ENCODE measurements at regions not wholly inside any gene's neighbourhood (a gene's known extent, or its start where the extent isn't known, plus 50 kb on each side); places are given as distances from the start of the nearest gene placed in this dataset.

- intact Hi-C loops (cut with DNase I), result no loop called here
- no peak for DNase-seq
- H3K27ac ChIP-seq, result no peak overlapping the region
- no peaks in the 10 kb centered on the region for H3K4me1 ChIP-seq
- H3K27me3 ChIP-seq (ENCODE audit: low read depth), result no peaks in the 10 kb centered on the region
- H3K36me3 ChIP-seq, result no peaks in the 10 kb centered on the region
- H3K9me3 ChIP-seq, result no peaks in the 10 kb centered on the region
- no peak overlapping the region for H3K4me3 ChIP-seq
- no peak for TF ChIP-seq CTCF (IDR thresholded peaks at IDR 0.05)
- no peak for ATAC-seq
Measured at GRCh38 chr4:11715753-11716521, 287.2 kb upstream of the HS3ST1 start.

DNA sequence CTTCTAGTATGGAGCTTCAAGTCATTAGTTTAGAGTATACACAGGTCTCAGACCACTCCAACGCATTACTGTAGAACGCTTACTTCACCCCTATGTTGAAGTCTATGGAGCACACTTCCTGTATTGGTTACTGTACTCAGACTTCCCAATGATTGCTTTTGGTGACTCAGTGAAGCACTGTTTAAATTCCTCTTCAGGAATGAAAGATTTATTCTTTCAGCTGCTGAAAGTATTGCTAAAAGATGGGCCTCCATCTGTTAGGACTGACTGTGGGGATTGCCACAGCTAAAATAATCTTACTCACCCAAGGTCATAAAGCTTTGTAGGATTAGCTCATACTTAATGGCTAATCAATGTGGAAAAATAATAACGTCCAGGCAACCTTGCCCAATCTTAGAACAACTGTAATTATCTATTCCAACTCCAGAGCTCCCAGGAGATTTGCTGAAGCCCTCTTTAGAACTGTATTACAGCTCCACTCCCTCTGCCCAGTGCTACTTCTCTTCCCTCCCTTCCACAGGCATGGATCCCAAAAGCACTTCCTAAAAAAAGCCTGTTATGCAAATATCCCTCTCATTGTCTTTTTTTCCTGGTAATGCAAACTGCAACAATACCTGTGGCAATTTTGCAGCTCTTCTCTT, 281.9 kb upstream of the HS3ST1 start:
- DNase-seq (no peak), ATAC-seq (no peak)
- H3K36me3 ChIP-seq, result no peaks in the 10 kb centered on the region
- H3K4me3 ChIP-seq, result no peak overlapping the region
- H3K27me3 ChIP-seq (ENCODE audit: low read depth), result no peaks in the 10 kb centered on the region
- intact Hi-C loops (cut with DNase I), result no loop called here
- H3K27ac ChIP-seq, result no peak overlapping the region
- H3K4me1 ChIP-seq, result no peaks in the 10 kb centered on the region
- no peak for TF ChIP-seq CTCF (IDR thresholded peaks at IDR 0.05)
- no peaks in the 10 kb centered on the region for H3K9me3 ChIP-seq

- no peaks in the 10 kb centered on the region for H3K9me3 ChIP-seq
- ATAC-seq (no peak), DNase-seq (no peak)
- no peaks in the 10 kb centered on the region for H3K36me3 ChIP-seq
- no peak overlapping the region for H3K27ac ChIP-seq
- H3K4me3 ChIP-seq, result no peak overlapping the region
- H3K27me3 ChIP-seq (ENCODE audit: low read depth), result no peaks in the 10 kb centered on the region
- no peak for TF ChIP-seq CTCF (IDR thresholded peaks at IDR 0.05)
- intact Hi-C loops (cut with DNase I), result no loop called here
- no peaks in the 10 kb centered on the region for H3K4me1 ChIP-seq
Measured at GRCh38 chr4:11704186-11704830, 275.6 kb upstream of the HS3ST1 start.

GRCh38 chr4:11702886-11703557, 274.3 kb upstream of the HS3ST1 start:
- H3K36me3 ChIP-seq, result no peaks in the 10 kb centered on the region
- TF ChIP-seq CTCF (IDR thresholded peaks at IDR 0.05), result no peak
- H3K4me3 ChIP-seq, result no peak overlapping the region
- ATAC-seq, result no peak
- H3K9me3 ChIP-seq, result no peaks in the 10 kb centered on the region
- intact Hi-C loops (cut with DNase I), result no loop called here
- no peak for DNase-seq
- no peaks in the 10 kb centered on the region for H3K27me3 ChIP-seq (ENCODE audit: low read depth)
- H3K4me1 ChIP-seq, result no peaks in the 10 kb centered on the region
- no peak overlapping the region for H3K27ac ChIP-seq

- no peak for ATAC-seq
- Histone ChIP-seq H3K36me3 (no peaks in the 10 kb centered on the region), H3K27ac (no peak overlapping the region), H3K9me3 (no peaks in the 10 kb centered on the region), H3K27me3 (ENCODE audit: low read depth) (no peaks in the 10 kb centered on the region), H3K4me1 (no peaks in the 10 kb centered on the region), H3K4me3 (no peak overlapping the region)
- no peak for TF ChIP-seq CTCF (IDR thresholded peaks at IDR 0.05)
- intact Hi-C loops (cut with DNase I), result no loop called here
- no peak for DNase-seq
Measured at GRCh38 chr4:11701966-11702725, 273.5 kb upstream of the HS3ST1 start.

All from lower lobe of right lung (tissue), 2 donors.